SK-N-SH (cell line): ENCODE measurements at regions not wholly inside any gene's neighbourhood (a gene's known extent, or its start where the extent isn't known, plus 50 kb on each side); places are given as distances from the start of the nearest gene placed in this dataset.

Source experiments
- EP300 ChIP-seq, 2 experiments: IDR thresholded peaks; 2 replicates each; pipeline versions ENCODE4 v1.4.0 to v1.6.1; 2012; ENCODE audit warnings: borderline replicate concordance in 1 of 2, low read depth in 1 of 2, low read length in 1 of 2
- TF ChIP-seq, protein P1 (sequence below): fragments of 200-600 bp; sonication (generic); IDR thresholded peaks from 2 replicates; pipeline ENCODE4 v1.6.1; 2017; ENCODE audit warnings: antibody characterized with exemption, mild to moderate bottlenecking, moderate library complexity
- TF ChIP-seq, protein P2 (sequence below): IDR thresholded peaks from 2 replicates; pipeline ENCODE4; 2012

DNA sequence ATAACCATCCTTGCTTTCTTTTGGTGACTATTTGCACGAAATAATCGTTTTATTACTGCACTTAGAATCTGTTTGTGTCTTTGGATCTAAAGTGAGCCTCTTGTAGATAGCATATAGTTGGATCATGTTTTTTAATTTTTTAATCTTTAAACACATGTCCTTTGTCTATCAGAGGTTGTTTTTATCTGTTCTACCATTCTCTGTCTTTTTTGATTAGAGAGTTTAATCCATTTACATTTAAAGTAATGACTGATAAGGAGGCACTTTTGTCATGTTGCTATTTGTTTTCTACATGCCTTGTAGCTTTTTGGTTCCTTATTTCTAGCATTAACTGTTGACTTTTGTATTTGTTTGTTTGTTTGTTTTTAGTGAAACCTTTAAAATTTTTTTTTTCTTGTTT, 506.2 kb upstream of the RGS6 start:
- TF ChIP-seq, protein P1, sequence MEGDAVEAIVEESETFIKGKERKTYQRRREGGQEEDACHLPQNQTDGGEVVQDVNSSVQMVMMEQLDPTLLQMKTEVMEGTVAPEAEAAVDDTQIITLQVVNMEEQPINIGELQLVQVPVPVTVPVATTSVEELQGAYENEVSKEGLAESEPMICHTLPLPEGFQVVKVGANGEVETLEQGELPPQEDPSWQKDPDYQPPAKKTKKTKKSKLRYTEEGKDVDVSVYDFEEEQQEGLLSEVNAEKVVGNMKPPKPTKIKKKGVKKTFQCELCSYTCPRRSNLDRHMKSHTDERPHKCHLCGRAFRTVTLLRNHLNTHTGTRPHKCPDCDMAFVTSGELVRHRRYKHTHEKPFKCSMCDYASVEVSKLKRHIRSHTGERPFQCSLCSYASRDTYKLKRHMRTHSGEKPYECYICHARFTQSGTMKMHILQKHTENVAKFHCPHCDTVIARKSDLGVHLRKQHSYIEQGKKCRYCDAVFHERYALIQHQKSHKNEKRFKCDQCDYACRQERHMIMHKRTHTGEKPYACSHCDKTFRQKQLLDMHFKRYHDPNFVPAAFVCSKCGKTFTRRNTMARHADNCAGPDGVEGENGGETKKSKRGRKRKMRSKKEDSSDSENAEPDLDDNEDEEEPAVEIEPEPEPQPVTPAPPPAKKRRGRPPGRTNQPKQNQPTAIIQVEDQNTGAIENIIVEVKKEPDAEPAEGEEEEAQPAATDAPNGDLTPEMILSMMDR = no peak
- TF ChIP-seq, protein P2, sequence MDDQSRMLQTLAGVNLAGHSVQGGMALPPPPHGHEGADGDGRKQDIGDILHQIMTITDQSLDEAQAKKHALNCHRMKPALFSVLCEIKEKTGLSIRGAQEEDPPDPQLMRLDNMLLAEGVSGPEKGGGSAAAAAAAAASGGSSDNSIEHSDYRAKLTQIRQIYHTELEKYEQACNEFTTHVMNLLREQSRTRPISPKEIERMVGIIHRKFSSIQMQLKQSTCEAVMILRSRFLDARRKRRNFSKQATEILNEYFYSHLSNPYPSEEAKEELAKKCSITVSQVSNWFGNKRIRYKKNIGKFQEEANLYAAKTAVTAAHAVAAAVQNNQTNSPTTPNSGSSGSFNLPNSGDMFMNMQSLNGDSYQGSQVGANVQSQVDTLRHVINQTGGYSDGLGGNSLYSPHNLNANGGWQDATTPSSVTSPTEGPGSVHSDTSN = no peak
- no peak for TF ChIP-seq EP300 (IDR thresholded peaks at IDR 0.05; ENCODE audit: borderline replicate concordance in 1 of 2, low read depth in 1 of 2, low read length in 1 of 2)
